Left lobe of liver (tissue), 2 donors: ENCODE measurements at regions not wholly inside any gene's neighbourhood (a gene's known extent, or its start where the extent isn't known, plus 50 kb on each side); places are given as distances from the start of the nearest gene placed in this dataset.
"Not testable (repeated sequence)": the region's sequence is repeated elsewhere in the genome, so short reads cannot be mapped to it uniquely, and the experiment has no call there.

ENCODE experiments used
- ATAC-seq: fragments of 200-7000 bp; cut with Tn5 transposase; one replicate; pipeline ENCODE4 v1.9.1; 2020; ENCODE audit warnings: mild to moderate bottlenecking, moderate library complexity
- DNase-seq: peaks from one replicate; pipeline ENCODE4 v3.0.0-alpha.2; 2020; ENCODE audit warnings: low spot score
- donor health status: DM: no; HTN: no; CAD: no; lungs with moderate emphysema.
- donor health status: DM: no; HTN: yes; CAD: no.

DNA sequence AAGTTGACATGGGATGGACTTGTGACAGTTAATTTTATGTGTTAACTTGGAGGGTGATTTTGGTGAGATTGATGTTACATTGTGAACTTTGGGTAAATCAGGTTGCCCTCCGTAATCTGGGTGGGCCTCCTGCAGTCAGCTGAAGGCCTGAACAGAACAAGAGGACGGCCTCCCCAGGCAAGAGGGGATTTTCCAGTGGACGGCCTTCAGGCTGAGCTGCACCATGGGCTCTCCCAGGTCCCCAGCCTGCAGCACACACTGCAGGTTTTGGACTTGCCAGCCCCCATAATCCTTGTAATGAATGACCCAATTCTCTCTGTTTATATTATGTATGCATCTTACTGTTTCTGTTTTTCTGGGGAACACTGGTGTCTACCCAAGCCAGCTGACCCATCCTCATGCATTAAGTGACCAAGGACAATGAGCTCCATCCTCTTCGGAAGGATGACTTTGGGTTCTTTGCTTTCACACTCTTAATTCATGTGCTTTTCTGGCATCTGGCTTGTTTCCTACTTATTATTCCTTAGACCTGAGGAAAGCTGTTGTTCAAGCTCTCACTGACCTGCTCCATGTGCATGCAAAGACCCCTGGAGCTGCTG is 64.2 kb downstream of the DACT2 start:
- no peak for DNase-seq
- ATAC-seq: no peak

DNA sequence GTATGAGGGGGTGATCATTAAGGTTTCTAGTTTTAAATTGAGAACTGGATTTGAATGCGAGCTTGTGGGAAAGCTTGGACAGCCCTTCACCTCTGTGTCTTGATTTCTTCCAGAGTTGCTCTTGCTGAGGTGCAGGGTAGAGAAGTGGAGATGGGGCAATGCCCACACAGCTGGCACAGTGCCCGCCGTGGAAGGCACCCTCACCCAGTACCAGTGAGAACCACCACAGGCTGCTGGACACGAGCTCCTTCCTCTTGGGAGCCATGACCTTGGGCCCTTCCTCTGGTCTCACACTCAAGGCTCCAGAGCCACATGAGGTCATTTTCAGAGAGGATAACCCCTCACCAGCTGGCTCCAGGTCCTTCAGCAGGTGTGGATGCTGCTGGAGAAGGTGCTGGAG is 67.3 kb downstream of the DACT2 start:
- DNase-seq: no peak
- no peak for ATAC-seq

DNA sequence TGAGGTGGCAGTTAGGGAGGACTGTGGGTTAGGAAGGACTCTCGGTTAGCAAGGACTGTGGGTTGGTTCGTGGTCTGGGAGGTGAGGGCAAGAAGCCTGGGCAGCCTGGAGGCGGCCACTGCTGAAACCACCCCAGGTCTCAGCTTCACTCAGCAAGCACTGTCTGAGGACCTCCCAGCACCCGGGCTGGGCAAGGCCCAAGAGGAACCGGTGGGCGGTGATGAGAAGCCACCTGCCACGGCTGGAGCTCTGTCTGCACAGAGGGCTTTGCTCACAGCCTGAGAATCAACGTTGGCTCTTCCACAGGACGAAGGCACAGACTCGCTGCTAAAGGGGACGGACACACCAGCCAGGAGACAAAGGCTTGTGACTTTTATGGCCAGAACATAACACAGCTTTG is 69.3 kb downstream of the DACT2 start:
- DNase-seq (no peak), ATAC-seq (no peak)

DNA sequence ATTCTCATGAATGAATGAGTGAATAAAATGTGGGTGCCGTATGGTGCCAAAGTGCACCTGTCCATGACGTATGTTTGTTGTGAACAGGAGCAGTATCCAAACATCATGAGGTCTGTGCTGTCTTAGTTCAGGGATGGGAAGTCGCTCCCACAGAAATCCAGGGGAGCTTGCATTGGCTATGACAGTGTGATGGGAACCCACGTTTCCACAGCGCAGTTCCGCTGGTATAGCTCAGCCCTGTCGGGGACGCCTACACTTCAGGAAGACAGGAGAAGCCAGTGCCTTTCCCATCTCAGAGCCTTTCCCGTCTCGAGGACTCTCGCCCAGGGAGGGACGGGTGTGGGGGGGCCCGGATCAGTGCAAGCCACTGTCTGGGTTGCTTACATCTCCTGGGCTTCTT is 69.8 kb downstream of the DACT2 start:
- ATAC-seq (no peak), DNase-seq (no peak)

DNA sequence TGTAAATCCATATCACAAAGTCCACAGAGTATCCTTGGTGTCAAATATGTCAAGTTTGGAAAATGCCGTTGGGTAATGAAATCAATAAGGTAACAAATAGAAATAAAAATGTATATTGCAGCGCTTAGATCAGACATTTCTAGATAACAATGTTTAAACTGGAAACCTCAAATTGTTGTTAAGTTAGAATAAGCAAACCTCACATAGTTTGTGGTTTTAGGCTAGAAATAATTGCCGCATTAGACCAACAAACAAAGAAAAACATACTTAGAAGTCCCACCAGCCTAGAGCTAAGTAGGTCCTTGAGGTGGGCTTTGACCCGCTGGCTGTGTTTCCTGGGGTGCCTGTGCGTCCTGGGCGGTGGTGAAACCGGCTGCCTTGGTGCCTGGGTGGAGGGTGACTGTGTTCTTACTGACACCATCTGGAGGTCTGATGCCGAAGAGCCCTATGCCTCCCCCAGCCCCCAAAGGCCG is 71.4 kb downstream of the DACT2 start:
- no peak for ATAC-seq
- no peak for DNase-seq

DNA sequence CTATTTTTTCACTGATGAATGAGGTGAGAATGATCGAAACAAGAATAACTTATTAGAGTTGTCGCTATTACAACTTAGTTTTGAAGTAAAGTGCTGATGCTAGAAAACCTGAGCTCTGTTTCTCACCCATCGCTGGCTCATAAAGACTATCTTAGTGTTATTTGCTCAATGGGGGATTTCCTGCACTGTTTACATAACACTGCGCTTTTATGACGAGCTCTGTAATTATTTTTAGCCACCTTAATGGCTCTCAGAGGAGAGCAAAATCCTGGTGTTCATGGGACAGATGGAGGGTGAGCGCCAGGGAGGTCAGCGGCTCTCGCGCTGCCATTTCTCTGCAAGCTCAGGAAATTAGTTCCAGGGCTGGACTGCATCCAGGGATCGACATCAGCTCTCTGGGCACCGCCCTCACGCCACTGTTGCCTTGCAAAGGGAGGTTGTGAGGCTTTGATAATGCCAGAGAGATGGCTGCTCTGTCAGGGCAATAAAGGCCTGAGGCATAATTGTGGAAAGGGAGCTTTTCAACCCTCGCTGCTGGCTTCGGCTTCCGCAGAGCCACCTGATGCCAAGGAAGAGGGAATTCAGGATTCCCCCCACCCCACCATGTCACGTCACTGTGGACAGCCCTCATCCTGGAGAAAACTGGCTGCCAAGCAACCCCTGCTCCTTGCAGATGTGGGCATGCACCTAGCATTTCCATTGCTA is 72.0 kb downstream of the DACT2 start:
- DNase-seq: peak; percentile 84
- peak; percentile 96 for ATAC-seq

DNA sequence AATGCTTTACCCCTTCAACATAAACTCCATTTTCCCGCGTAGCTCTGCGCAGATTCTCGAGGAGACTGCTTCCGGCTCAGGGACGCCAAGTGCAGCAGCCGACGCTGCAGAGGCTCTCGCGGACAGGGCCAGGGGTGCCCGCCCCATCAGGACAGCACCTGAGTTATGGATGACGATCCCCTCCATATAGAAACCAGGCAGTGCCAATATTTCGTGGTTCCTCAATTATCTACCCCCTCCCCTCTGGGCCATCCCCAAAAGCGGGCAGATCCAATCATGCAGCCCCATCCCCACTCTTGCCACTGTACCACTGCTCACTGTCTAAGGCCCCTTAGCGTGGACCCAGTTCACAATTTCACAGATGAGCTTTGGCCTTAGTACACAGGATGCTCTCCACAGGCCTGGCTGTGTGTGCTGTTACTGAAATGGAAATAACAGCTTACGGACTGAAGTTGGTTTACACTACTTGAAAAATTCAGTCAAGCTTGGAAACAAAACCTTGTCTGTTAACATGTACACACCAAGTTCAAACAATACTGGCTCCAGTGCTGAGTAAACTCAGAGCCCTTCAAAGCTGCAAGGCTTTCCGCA is 74.5 kb downstream of the DACT2 start:
- ATAC-seq: no peak
- DNase-seq: no peak

DNA sequence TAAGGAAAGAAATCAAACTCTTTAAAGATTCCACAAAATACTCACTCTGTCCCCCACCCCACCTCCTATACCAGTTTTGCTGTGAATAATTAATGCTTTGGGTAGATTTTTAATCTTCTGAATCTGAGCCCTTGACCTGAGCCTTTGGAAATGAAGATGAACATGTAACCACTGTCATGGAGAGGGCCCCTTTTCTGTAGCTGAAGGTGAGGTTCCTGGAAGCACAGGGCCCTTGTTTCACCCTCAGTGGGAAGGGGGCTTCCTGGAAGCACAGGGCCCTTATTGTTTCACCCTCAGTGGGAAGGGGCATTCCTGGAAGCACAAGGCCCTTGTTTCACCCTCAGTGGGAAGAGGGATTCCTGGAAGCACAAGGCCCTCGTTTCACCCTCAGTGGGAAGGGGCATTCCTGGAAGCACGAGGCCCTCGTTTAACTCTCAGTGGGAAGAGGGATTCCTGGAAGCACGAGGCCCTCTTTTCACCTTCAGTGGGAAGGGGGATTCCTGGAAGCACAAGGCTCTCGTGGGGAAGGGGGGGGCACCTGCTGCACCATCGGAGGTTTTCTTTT is 75.7 kb downstream of the DACT2 start:
- no peak for ATAC-seq
- DNase-seq: no peak

DNA sequence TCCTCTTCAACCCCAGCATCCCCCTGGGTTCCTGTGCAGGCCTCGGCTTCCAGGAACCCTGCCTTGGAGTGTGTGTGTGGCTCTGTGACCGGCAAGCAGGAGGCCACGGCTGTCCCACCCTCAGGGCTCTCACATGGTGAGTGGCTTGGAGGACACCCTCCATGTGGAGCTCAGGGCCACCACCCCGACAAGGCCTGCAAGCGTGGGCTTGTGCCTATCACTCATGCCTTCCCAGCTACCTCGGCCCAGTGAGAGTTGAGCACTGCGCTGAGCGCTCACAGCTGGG is 76.7 kb downstream of the DACT2 start:
- DNase-seq (no peak), ATAC-seq (no peak)

DNA sequence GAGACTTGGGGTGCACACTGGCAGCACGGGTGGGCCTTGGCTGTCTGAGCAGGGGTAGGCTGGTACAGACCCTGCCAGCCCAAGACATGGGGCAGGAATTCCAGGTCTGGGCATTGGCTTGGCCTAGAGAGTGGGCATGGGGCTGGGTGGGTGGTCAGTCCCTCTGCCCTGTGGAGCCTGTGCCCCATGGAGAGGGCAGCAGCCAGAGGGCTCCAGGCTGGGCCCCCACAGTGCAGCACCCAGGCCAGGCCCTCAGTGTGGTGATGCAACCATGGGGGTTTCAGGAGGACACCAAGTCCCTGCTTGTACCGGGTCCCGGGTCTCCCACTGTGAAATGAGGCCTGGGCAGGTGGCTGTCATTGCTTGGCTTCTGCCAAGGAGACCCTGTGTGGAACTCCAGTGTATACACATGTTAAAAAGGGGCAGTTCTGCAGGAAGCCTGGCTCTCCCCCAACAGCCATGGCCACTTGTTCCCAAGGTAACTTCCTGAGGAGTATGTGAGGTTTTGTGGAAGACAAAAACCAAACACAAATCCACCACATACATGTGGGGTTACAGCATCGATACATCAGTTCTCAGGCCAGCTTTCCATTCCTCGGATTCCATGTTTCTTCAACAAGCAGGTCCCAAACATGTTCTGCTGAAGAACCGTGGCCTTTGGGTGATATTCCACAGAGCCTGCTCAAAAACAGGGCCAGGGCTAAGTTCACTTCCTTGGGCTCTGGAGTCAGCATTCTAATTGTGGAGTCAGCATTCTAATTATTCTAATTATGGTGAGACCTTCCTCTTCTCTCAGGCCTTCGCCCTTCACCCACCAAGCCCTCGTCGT is 77.3 kb downstream of the DACT2 start:
- ATAC-seq: peak; percentile 35
- DNase-seq: no peak

DNA sequence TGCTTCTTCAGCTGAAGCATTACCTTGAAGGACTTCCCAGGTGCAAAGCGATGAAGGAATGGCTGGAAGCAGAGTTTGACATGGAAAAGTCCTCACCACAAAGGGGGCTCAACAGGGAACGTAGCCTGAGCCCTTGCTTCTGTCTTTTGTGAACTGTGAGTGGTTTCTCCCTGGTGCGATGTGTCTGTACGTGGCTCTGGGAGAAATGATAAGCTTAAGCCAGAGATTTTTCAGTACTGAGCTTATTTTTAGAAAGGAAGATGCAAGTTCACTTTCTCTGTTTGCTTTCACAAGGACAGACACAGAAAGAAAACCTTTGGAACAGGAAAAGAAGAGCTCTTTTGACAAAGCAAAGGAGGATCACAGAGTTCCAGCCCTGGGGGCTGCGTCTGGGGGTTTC is 79.4 kb downstream of the DACT2 start:
- DNase-seq (no peak), ATAC-seq (no peak)

DNA sequence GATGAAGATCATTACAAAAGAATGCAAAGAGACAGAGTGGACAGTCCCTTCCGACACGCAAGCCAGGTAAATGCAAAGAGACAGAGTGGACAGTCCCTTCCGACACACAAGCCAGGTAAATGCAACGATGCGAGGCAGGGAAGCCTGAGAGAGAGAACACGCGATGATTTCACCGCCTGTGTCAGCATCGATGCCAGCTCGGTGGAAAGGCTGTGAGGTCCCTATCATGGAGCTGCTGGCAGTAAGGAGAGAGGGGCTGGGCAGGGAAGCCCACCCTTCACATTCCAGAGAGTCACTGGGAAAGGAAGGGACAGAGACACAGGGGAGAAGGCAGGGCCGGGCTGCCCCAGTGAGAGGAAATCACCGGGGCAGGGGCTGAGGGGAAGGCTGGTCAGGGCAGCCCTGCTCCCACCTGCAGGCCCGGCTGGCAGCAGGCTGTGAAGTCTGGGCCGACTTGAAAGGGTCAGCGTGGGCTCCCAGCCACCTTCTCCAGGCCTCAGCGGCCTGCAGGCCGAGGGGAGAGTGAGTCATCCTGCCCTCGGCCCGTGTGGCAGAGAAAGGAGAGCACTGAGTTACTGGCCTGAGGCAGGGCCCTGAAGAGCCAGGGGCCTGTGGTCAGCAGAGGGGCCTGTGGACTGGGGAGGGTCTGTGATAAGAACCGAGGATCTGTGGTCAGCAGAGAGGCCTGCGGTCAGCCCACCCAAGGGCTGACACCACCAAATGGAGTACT is 80.4 kb downstream of the DACT2 start:
- DNase-seq: no peak
- ATAC-seq: no peak

DNA sequence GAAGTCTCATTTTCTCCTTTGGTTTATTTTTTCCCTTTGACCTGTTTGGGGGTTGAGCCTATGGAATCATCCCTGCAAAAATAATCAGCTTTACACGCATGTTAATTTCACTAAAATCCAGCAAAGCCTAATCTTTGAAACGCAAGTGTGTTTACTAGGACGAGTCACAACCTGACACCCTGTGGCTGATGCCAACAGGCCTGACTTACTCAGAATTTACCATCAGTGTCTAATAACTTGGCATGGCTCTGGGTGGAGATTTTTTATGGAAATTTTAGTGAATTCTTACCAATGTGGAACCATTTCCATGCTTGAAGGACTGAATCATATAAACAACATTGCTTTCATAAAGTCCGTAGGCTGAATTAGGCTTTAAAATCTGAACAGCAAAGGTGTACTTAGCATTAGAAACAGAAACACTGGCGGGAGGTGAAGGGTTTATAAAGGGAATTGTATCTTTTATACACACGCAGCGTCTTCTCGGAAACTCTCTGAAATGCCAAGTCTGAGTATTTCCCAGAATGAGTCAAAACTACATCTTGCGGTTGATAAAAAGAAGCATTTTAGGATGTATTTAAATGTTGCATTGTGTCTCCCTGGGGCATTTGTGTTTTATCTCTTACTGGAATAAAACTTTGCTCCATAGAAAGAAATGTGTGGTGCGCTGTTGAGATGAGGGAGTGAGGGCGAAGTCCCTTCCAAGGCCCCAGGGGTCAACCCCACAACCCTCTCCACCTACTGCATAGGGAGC is 81.2 kb downstream of the DACT2 start:
- DNase-seq (no peak), ATAC-seq (no peak)

DNA sequence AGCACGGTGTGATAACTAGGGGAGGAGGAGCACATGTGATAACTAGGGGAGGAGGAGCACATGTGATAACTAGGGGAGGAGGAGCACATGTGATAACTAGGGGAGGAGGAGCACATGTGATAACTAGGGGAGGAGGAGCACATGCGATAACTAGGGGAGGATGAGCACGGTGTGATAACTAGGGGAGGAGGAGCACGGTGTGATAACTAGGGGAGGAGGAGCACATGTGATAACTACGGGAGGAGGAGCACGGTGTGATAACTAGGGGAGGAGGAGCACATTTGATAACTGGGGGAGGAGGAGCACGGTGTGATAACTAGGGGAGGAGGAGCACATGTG is 85.7 kb downstream of the DACT2 start:
- ATAC-seq, DNase-seq: not testable (repeated sequence)

DNA sequence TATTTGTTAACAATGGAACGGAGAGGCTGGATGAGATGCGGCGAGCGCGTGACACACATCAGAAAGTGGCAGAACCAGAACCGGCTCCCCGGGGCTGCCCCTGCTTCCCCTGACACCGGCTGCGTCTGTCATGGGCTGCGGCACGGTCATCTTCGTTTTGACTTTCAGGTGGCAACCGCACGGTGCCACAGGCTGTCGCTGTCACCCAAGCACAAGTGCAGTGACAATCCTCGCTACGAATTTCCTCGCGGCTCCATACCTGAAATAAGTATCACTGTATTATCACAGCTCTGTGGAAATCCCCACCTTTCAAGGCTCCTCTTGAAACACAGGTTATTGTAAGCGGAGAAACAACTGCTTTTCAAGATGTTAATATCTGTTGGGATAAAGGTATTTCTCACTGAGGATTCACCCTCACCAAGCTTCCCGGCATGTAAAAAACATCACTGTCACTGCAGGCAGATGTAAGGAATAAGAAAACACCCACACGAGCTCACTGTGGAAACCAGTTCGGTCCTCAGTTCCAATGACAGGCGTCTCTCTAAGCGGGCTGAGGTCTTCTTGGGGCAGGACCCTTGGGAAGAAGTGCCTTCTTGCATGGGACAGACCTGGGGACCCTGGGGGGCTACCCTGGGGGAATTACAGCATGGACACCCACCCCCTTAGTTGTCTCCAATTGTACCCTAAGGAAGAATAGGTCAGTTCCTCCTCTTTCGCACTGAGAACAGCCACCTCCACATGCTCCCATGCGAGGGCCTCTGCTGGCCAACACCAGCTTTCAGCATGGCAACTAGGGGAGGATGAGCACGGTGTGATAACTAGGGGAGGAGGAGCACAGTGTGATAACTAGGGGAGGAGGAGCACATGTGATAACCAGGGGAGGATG is 86.3 kb downstream of the DACT2 start:
- DNase-seq (no peak), ATAC-seq (no peak)

DNA sequence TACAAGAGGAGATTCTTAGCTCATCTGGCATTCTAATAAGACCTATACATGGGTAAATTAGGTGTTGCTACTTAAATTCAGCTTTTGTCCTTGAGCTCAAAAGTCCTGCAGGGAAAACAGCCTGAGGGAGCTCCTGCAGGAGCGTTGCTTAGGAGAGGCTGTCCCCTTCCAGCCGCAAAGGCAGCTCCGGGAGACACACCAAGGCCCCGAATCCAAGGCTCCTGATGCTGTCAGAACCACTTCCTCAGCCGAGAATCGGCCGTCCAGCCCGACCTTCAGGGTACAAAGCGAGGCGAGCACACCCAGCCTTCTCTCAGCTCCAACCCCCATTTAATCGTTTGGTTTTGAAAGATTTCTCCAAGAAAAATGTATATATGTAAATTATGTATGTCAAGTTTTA is 87.0 kb downstream of the DACT2 start:
- DNase-seq (no peak), ATAC-seq (no peak)

DNA sequence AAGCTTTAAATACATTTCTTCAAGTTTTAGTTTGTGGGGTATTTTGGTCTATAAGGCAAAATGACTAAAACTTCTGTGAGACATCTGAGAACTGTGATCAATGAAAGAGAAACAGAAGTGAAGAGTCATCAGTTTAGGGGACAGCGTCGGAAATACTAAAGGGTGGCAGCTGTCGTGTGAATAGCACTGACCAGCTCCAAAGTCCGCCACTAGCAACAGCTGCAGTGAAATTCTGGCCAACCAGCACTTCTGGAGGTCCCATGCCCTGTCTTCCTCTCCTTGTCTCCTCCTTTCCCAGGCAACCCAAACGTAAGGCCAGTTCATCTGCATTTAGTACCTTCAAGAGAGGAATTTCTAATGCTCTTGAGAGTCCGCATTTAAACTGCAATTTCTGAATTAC is 87.5 kb downstream of the DACT2 start:
- no peak for DNase-seq
- ATAC-seq: peak; percentile 84

DNA sequence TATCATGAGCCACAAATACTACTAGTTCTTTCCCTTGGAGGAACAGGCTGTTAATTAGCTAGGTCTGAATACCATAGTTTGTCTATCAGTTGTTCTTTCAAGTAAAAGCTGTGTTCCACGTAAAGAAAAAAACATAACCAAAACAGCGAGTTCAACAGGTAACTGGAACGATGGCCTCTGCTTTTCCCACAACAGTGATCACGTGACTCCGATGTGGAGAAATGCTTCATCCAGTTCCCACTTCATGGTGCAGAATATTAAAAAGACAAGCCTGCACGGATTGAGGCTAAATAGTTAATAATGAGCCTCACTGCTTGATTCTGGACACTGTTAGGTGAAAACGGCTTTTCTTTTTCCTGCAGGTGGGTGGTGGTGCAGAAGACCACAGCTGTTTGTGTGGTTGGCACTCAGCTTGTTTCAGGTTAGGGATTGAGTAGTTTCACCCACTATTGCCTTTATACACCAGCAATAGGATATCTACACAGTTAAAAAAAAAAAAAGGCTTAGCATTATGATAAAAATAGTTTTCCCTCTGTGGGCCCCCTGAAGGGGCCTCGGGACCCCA is 88.1 kb downstream of the DACT2 start:
- DNase-seq: no peak
- ATAC-seq: no peak

DNA sequence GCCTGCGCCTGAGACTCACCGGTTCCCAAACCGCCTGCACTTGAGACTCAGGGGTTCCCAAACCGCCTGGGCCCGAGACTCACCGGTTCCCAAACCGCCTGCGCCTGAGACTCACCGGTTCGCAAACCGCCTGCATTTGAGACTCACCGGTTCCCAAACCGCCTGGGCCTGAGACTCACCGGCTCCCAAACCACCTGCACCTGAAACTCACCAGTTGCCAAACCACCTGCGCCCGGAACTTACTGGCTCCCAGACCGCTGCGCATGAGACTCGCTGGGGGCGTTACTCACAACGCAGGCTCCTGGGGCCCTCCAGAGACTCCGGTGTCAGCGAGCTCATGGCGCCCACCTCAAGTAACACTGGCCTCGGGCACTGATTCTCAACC is 90.2 kb downstream of the DACT2 start:
- ATAC-seq (no peak), DNase-seq (no peak)
